Body of pancreas (tissue), 4 donors: ENCODE measurements at regions not wholly inside any gene's neighbourhood (a gene's known extent, or its start where the extent isn't known, plus 50 kb on each side); places are given as distances from the start of the nearest gene placed in this dataset.

Source experiments
- CTCF ChIP-seq, 7 experiments: fragments of 450-650 bp in 4 of 7; fragments of 200-600 bp in 3 of 7; sonication (generic) in 3 of 7; IDR thresholded peaks; one replicate each; pipeline ENCODE4 v1.5.1; 2016 to 2019; ENCODE audit warnings: antibody characterized with exemption in 7 of 7
- POLR2A ChIP-seq, 3 donors: fragments of 450-650 bp; IDR thresholded peaks; one replicate each; pipeline ENCODE4 v1.6.1; 2016; ENCODE audit warnings: antibody characterized with exemption in 3 of 3, mild to moderate bottlenecking in 2 of 3

GRCh38 chr13:84393981-84394625 is 511.8 kb upstream of the SLITRK1 start:
- TF ChIP-seq CTCF (IDR thresholded peaks at IDR 0.05) (no peak), POLR2A (IDR thresholded peaks at IDR 0.05) (no peak)
